Esophagus squamous epithelium (tissue), 4 donors: ENCODE measurements at regions not wholly inside any gene's neighbourhood (a gene's known extent, or its start where the extent isn't known, plus 50 kb on each side); places are given as distances from the start of the nearest gene placed in this dataset.

Experiments
- CTCF ChIP-seq, 6 experiments: fragments of 450-650 bp in 4 of 6; fragments of 200-600 bp in 2 of 6; sonication (generic) in 2 of 6; IDR thresholded peaks; one replicate each; pipeline ENCODE4 v1.5.1; 2016 to 2019; ENCODE audit warnings: antibody characterized with exemption in 6 of 6, mild to moderate bottlenecking in 4 of 6, moderate library complexity in 4 of 6
- POLR2A ChIP-seq, 4 donors: fragments of 450-650 bp; IDR thresholded peaks; one replicate each; pipeline ENCODE4 v1.6.1; 2017; ENCODE audit warnings: antibody characterized with exemption in 4 of 4, mild to moderate bottlenecking in 4 of 4, moderate library complexity in 3 of 4

- TF ChIP-seq CTCF (IDR thresholded peaks at IDR 0.05) (no peak), POLR2A (IDR thresholded peaks at IDR 0.05) (no peak)
Measured at GRCh38 chr13:71033026-71033425, 834.0 kb downstream of the DACH1 start.
